ENCODE measurements at regions not wholly inside any gene's neighbourhood (a gene's known extent, or its start where the extent isn't known, plus 50 kb on each side); places are given as distances from the start of the nearest gene placed in this dataset.

GRCh38 chr14:38758661-38759060, 344.4 kb downstream of the SEC23A start:
- Histone ChIP-seq H4K91ac (replicated peaks; ENCODE audit: insufficient read length, low read length) (no peak overlapping the region), H3K9me3 (ENCODE audit: insufficient read depth in 2 of 2, low read depth in 1 of 2, low read length in 1 of 2) (no peaks in the 10 kb centered on the region), H3K18ac (ENCODE audit: extremely low read depth, low read length) (no peak overlapping the region), H2AFZ (ENCODE audit: low read length) (no peak overlapping the region), H3K23me2 (ENCODE audit: low read depth, low read length) (no peaks in the 10 kb centered on the region), H3K4me1 (replicated peaks in 1 of 4; ENCODE audit: control insufficient read depth in 3 of 4, insufficient read depth in 4 of 4, low read length in 3 of 4) (no peaks in the 10 kb centered on the region), H3K4ac (replicated peaks; ENCODE audit: insufficient read length, low read depth, low read length) (no peak overlapping the region), H4K8ac (ENCODE audit: extremely low read depth, insufficient read depth, low read length) (no peak overlapping the region), H3K4me3 (ENCODE audit: extremely low read depth in 1 of 4, insufficient read depth in 2 of 4, low read depth in 3 of 4, low read length in 4 of 4) (no peak overlapping the region), H3K9ac (replicated peaks in 1 of 4; ENCODE audit: extremely low read depth in 1 of 4, low read depth in 3 of 4, low read length in 3 of 4) (no peak overlapping the region), H2BK120ac (replicated peaks; ENCODE audit: low read depth, low read length) (no peak overlapping the region), H4K5ac (ENCODE audit: insufficient read length, low read depth, low read length) (no peak overlapping the region), H3K79me1 (ENCODE audit: low read depth, low read length) (no peaks in the 10 kb centered on the region), H2BK15ac (ENCODE audit: low read length) (no peak overlapping the region), H3K4me2 (ENCODE audit: insufficient read depth in 1 of 2, low read depth in 2 of 2, low read length in 2 of 2) (no peak overlapping the region), H2BK12ac (ENCODE audit: low read depth, low read length) (no peak overlapping the region; the same call in 1 of the 2 replicates), H3K56ac (replicated peaks; ENCODE audit: insufficient read length, low read depth, low read length) (no peak overlapping the region), H3K27me3 (replicated peaks in 1 of 4; ENCODE audit: control insufficient read depth in 3 of 4, extremely low read depth in 1 of 4, insufficient read depth in 3 of 4, low read length in 3 of 4) (no peaks in the 10 kb centered on the region), H4K20me1 (replicated peaks in 1 of 2; ENCODE audit: control insufficient read depth in 1 of 2, insufficient read depth in 2 of 2, low read length in 2 of 2) (no peaks in the 10 kb centered on the region), H3K36me3 (ENCODE audit: control insufficient read depth in 2 of 4, insufficient read depth in 4 of 4, low read length in 3 of 4) (no peaks in the 10 kb centered on the region), H3K14ac (ENCODE audit: insufficient read length) (no peak overlapping the region), H3K23ac (ENCODE audit: insufficient read length) (no peak overlapping the region), H2AK5ac (ENCODE audit: low read depth, low read length) (no peak overlapping the region), H2BK20ac (ENCODE audit: low read length) (no peak overlapping the region), H2BK5ac (ENCODE audit: low read depth, low read length) (no peak overlapping the region), H3K79me2 (ENCODE audit: control insufficient read depth in 1 of 2, insufficient read depth in 2 of 2, low read length in 2 of 2) (no peaks in the 10 kb centered on the region), H3K27ac (ENCODE audit: low read depth, low read length) (no peak overlapping the region)
- no peak for FAIRE-seq
- CTCF ChIA-PET (ENCODE audit: partially characterized antibody): interaction anchor here (1.0 kb wide), 1 partner anchor 37 kb away, joined by 3 read pairs; no protein-coding TSS in a partner anchor
- POLR2A ChIA-PET (ENCODE audit: partially characterized antibody): no interaction called here
- DNase-seq (ENCODE audit: low read depth in 1 of 2, low spot score in 2 of 2): no peak
- 95% methylated on average over 2 of the region's 2 CpGs; no CpG with 5 or more reads in 1 of the 2 experiments for WGBS, 2 experiments (ENCODE audit: extremely low coverage in 1 of 2, insufficient coverage in 1 of 2, insufficient read length in 1 of 2, insufficient replicate concordance in 2 of 2, low coverage in 1 of 2, low lambda C conversion rate in 2 of 2, missing lambda C conversion rate in 1 of 2)
- TF ChIP-seq HDAC2 (IDR thresholded peaks at IDR 0.05; ENCODE audit: borderline replicate concordance in 1 of 2, low read depth in 2 of 2, low read length in 2 of 2) (no peak), CEBPB (IDR thresholded peaks at IDR 0.05; ENCODE audit: low read depth, low read length) (no peak), TAF7 (optimal IDR thresholded peaks at IDR 0.05; ENCODE audit: borderline replicate concordance, low read depth, low read length) (no peak), KDM4A (IDR thresholded peaks at IDR 0.05; ENCODE audit: low read depth, low read length, severe bottlenecking) (no peak), PHF8 (conservative IDR thresholded peaks at IDR 0.05; ENCODE audit: low read depth, low read length) (no peak)

Data from H1 (cell line).